Neural cell (in vitro differentiated cells): ENCODE measurements at regions not wholly inside any gene's neighbourhood (a gene's known extent, or its start where the extent isn't known, plus 50 kb on each side); places are given as distances from the start of the nearest gene placed in this dataset.

ENCODE experiments used
- EZH2 ChIP-seq: fragments of 200-600, 300-800 bp; shearing (Covaris generic), sonication (generic); IDR thresholded peaks from 2 replicates; pipeline ENCODE4 v1.6.1; 2014; ENCODE audit warnings: antibody characterized with exemption, low read length, borderline replicate concordance, mild to moderate bottlenecking; ENCODE audit not compliant: insufficient read depth, poor library complexity, severe bottlenecking
- MXI1 ChIP-seq: fragments of 450-650 bp; conservative IDR thresholded peaks from 2 replicates; pipeline ENCODE4 v1.6.1; 2014; ENCODE audit warnings: antibody characterized with exemption, mild to moderate bottlenecking; ENCODE audit not compliant: poor library complexity, severe bottlenecking
- TF ChIP-seq, protein P1 (sequence below): fragments of 450-650 bp; IDR thresholded peaks from 2 replicates; pipeline ENCODE4 v1.5.1; 2014; ENCODE audit warnings: antibody characterized with exemption, mild to moderate bottlenecking, moderate library complexity; ENCODE audit not compliant: poor library complexity, severe bottlenecking
- TF ChIP-seq, protein P2 (sequence below): IDR thresholded peaks from 2 replicates; pipeline ENCODE4 v1.6.1; 2012; ENCODE audit warnings: borderline replicate concordance

DNA sequence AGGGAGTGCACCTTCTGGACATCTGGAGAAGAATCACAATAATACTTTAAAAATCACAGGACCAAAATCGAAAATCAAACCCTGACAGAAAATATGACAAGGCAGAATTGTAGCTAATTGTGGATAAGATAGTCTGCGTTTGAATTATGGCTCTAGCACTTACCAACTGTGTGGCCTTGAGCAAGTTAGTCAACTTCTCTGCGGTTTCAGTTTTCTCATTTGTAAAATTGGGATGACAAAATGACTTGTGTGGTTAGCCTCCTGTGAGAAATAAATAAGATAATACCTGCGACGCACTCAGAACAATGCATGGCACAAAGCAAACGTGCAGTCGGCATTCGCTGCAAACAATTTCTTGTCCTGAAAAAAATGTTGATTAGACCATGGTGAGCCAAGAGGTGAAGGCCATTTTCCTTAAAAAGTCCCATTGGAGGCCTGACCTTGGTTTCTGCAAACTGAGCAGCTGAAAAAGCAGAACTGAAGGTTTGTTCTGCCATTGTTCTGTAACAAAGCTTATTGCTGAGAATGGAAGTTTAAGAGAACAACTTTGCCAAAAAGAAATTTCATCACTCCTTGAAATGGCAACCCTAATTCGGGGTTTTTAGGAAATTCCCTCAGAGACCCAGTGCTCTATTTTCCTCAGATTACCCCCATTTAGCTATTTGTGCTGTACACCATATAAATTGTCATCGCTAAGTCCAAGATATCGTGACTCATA is 266.3 kb downstream of the ERMARD start:
- no peak for TF ChIP-seq EZH2
- TF ChIP-seq, protein P1, sequence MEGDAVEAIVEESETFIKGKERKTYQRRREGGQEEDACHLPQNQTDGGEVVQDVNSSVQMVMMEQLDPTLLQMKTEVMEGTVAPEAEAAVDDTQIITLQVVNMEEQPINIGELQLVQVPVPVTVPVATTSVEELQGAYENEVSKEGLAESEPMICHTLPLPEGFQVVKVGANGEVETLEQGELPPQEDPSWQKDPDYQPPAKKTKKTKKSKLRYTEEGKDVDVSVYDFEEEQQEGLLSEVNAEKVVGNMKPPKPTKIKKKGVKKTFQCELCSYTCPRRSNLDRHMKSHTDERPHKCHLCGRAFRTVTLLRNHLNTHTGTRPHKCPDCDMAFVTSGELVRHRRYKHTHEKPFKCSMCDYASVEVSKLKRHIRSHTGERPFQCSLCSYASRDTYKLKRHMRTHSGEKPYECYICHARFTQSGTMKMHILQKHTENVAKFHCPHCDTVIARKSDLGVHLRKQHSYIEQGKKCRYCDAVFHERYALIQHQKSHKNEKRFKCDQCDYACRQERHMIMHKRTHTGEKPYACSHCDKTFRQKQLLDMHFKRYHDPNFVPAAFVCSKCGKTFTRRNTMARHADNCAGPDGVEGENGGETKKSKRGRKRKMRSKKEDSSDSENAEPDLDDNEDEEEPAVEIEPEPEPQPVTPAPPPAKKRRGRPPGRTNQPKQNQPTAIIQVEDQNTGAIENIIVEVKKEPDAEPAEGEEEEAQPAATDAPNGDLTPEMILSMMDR = no peak
- no peak for TF ChIP-seq MXI1
- TF ChIP-seq, protein P2, sequence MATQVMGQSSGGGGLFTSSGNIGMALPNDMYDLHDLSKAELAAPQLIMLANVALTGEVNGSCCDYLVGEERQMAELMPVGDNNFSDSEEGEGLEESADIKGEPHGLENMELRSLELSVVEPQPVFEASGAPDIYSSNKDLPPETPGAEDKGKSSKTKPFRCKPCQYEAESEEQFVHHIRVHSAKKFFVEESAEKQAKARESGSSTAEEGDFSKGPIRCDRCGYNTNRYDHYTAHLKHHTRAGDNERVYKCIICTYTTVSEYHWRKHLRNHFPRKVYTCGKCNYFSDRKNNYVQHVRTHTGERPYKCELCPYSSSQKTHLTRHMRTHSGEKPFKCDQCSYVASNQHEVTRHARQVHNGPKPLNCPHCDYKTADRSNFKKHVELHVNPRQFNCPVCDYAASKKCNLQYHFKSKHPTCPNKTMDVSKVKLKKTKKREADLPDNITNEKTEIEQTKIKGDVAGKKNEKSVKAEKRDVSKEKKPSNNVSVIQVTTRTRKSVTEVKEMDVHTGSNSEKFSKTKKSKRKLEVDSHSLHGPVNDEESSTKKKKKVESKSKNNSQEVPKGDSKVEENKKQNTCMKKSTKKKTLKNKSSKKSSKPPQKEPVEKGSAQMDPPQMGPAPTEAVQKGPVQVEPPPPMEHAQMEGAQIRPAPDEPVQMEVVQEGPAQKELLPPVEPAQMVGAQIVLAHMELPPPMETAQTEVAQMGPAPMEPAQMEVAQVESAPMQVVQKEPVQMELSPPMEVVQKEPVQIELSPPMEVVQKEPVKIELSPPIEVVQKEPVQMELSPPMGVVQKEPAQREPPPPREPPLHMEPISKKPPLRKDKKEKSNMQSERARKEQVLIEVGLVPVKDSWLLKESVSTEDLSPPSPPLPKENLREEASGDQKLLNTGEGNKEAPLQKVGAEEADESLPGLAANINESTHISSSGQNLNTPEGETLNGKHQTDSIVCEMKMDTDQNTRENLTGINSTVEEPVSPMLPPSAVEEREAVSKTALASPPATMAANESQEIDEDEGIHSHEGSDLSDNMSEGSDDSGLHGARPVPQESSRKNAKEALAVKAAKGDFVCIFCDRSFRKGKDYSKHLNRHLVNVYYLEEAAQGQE = no peak
